IMR-90 (cell line): ENCODE measurements at regions not wholly inside any gene's neighbourhood (a gene's known extent, or its start where the extent isn't known, plus 50 kb on each side); places are given as distances from the start of the nearest gene placed in this dataset.

Experiments used
- ATAC-seq: fragments of 200-7000 bp; cut with Tn5 transposase; 2 replicates; pipeline ENCODE4 v1.9.1; 2020; ENCODE audit warnings: low read depth, mild to moderate bottlenecking, moderate library complexity
- BruUV-seq: library from RNA; stranded (reverse); fragments of 400-500 nt; replicated peaks from 2 replicates; lab custom pipeline; 2021; lab: Mats Ljungman, UMichigan
- CTCF ChIA-PET: fragments of 300-600 bp; formaldehyde crosslinking; extraction: SDS; loops from one replicate; lab custom pipeline; 2021; ENCODE audit warnings: antibody characterized with exemption; lab: Yijun Ruan, JAX
- POLR2A ChIA-PET: fragments of 300-600 bp; sonication (Branson Sonifier 250); formaldehyde crosslinking; loops from one replicate; lab custom pipeline; 2022; ENCODE audit warnings: antibody characterized with exemption; ENCODE audit not compliant: unreplicated experiment; lab: Charles Lee
- DNase-seq: peaks from one replicate; pipeline ENCODE4 v3.0.0; 2013
- H2AFZ ChIP-seq: replicated peaks from 2 replicates; pipeline ENCODE3; 2013; ENCODE audit warnings: low read length, mild to moderate bottlenecking; ENCODE audit not compliant: poor library complexity
- H2AK5ac ChIP-seq: 2 replicates; pipeline ENCODE4 v1.6.1; 2013; ENCODE audit warnings: low read depth, low read length, inconsistent platforms
- H2AK9ac ChIP-seq: replicated peaks from 2 replicates; pipeline ENCODE3; 2013; ENCODE audit warnings: mild to moderate bottlenecking, low read depth, low read length, moderate library complexity; ENCODE audit not compliant: poor library complexity
- H2BK120ac ChIP-seq: 2 replicates; pipeline ENCODE4 v1.6.1; 2013; ENCODE audit warnings: low read depth, low read length, inconsistent platforms
- H2BK15ac ChIP-seq: 3 replicates; pipeline ENCODE4 v1.6.1; 2013; ENCODE audit warnings: low read depth, low read length, inconsistent platforms
- H2BK20ac ChIP-seq: 2 replicates; pipeline ENCODE4 v1.6.1; 2013; ENCODE audit warnings: low read depth, mild to moderate bottlenecking, inconsistent platforms, low read length, moderate library complexity
- H2BK5ac ChIP-seq: 2 replicates; pipeline ENCODE4 v1.6.1; 2013; ENCODE audit warnings: mild to moderate bottlenecking, low read depth, low read length, inconsistent platforms; ENCODE audit not compliant: poor library complexity, severe bottlenecking
- H3K14ac ChIP-seq: replicated peaks from 2 replicates; pipeline ENCODE4 v1.6.1; 2013; ENCODE audit warnings: low read depth, low read length, inconsistent platforms
- H3K18ac ChIP-seq: 2 replicates; pipeline ENCODE4 v1.6.1; 2013; ENCODE audit warnings: low read depth, low read length, control low read depth
- H3K23ac ChIP-seq: 2 replicates; pipeline ENCODE4 v1.6.1; 2013; ENCODE audit warnings: low read depth, low read length, inconsistent platforms
- H3K27ac ChIP-seq: 2 replicates; pipeline ENCODE4 v1.5.1; 2013; ENCODE audit warnings: mild to moderate bottlenecking, control low read depth, low read length; ENCODE audit not compliant: insufficient read depth
- H3K27me3 ChIP-seq: 2 replicates; pipeline ENCODE4 v1.6.1; 2013; ENCODE audit warnings: low read length; ENCODE audit not compliant: control insufficient read depth, insufficient read depth
- H3K36me3 ChIP-seq: 2 replicates; pipeline ENCODE4 v1.6.1; 2013; ENCODE audit warnings: low read length, mixed read lengths; ENCODE audit not compliant: control insufficient read depth, insufficient read depth
- H3K4ac ChIP-seq: 2 replicates; pipeline ENCODE4 v1.6.1; 2013; ENCODE audit warnings: low read depth, low read length, inconsistent platforms
- H3K4me1 ChIP-seq: 2 replicates; pipeline ENCODE4 v1.6.1; 2013; ENCODE audit warnings: low read length, mixed read lengths; ENCODE audit not compliant: control insufficient read depth, insufficient read depth
- H3K4me2 ChIP-seq: 2 replicates; pipeline ENCODE4 v1.6.1; 2013; ENCODE audit warnings: low read depth, mild to moderate bottlenecking, control low read depth, low read length, moderate library complexity
- H3K4me3 ChIP-seq: 2 replicates; pipeline ENCODE4 v1.5.1; 2013; ENCODE audit warnings: low read depth, mild to moderate bottlenecking, control low read depth, low read length, moderate library complexity; ENCODE audit not compliant: insufficient read depth
- H3K56ac ChIP-seq: 2 replicates; pipeline ENCODE4 v1.6.1; 2013; ENCODE audit warnings: low read length, inconsistent platforms; ENCODE audit not compliant: insufficient read depth; ENCODE audit errors: extremely low read depth
- H3K79me1 ChIP-seq, 2 experiments: 2 replicates each; pipeline ENCODE4 v1.6.1; 2013; ENCODE audit warnings: low read length in 2 of 2, inconsistent platforms in 1 of 2, low read depth in 1 of 2
- H3K9ac ChIP-seq: 2 replicates; pipeline ENCODE4 v1.6.1; 2013; ENCODE audit warnings: low read depth, low read length, control low read depth
- H3K9me1 ChIP-seq: 2 replicates; pipeline ENCODE4 v1.6.1; 2013; ENCODE audit warnings: low read length, inconsistent platforms; ENCODE audit not compliant: insufficient read depth
- H3K9me3 ChIP-seq: 2 replicates; pipeline ENCODE4 v1.6.1; 2013; ENCODE audit warnings: low read length; ENCODE audit not compliant: control insufficient read depth, insufficient read depth
- H4K20me1 ChIP-seq: 2 replicates; pipeline ENCODE4 v1.6.1; 2013; ENCODE audit warnings: low read length, inconsistent platforms; ENCODE audit not compliant: insufficient read depth
- H4K5ac ChIP-seq: 2 replicates; pipeline ENCODE4 v1.6.1; 2013; ENCODE audit warnings: mild to moderate bottlenecking, low read depth, low read length, control low read depth
- H4K8ac ChIP-seq, 2 experiments: 2 replicates each; pipeline ENCODE4 v1.6.1; 2013; ENCODE audit warnings: low read depth in 2 of 2, low read length in 2 of 2, control low read depth in 1 of 2, inconsistent platforms in 1 of 2
- H4K91ac ChIP-seq: 2 replicates; pipeline ENCODE4 v1.6.1; 2013; ENCODE audit warnings: low read depth, low read length, inconsistent platforms; ENCODE audit not compliant: insufficient read depth
- BHLHE40 ChIP-seq: fragments of 150-350 bp; IDR thresholded peaks from 2 replicates; pipeline ENCODE4 v1.6.1; 2016; ENCODE audit warnings: mild to moderate bottlenecking, low read depth, low read length
- CEBPB ChIP-seq: IDR thresholded peaks from 2 replicates; pipeline ENCODE4 v1.6.1; 2012; ENCODE audit warnings: low read depth, low read length, improper control_type of control experiment
- CHD1 ChIP-seq: IDR thresholded peaks from 2 replicates; pipeline ENCODE4 v1.6.1; 2012; ENCODE audit warnings: low read depth, low read length, improper control_type of control experiment
- FOS ChIP-seq: fragments of 150-350 bp; IDR thresholded peaks from 2 replicates; pipeline ENCODE4 v1.6.1; 2016; ENCODE audit warnings: low read depth, low read length
- MAFK ChIP-seq: IDR thresholded peaks from 2 replicates; pipeline ENCODE4 v1.6.1; 2012; ENCODE audit warnings: low read depth, low read length, improper control_type of control experiment
- MAZ ChIP-seq: IDR thresholded peaks from 2 replicates; pipeline ENCODE4 v1.6.1; 2012; ENCODE audit warnings: low read depth, mild to moderate bottlenecking, low read length, improper control_type of control experiment, moderate library complexity, borderline replicate concordance
- MXI1 ChIP-seq: IDR thresholded peaks from 2 replicates; pipeline ENCODE4 v1.6.1; 2012; ENCODE audit warnings: low read depth, mild to moderate bottlenecking, low read length, moderate library complexity, borderline replicate concordance
- NFE2L2 ChIP-seq: fragments of 150-350 bp; IDR thresholded peaks from 2 replicates; pipeline ENCODE4 v1.6.1; 2016; ENCODE audit warnings: low read depth, mild to moderate bottlenecking, low read length
- POLR2A ChIP-seq: IDR thresholded peaks from 2 replicates; pipeline ENCODE4 v1.6.1; 2012; ENCODE audit warnings: mild to moderate bottlenecking, low read depth, low read length
- RAD21 ChIP-seq: IDR thresholded peaks from 2 replicates; pipeline ENCODE4 v1.6.1; 2012; ENCODE audit warnings: low read length, improper control_type of control experiment
- RCOR1 ChIP-seq: IDR thresholded peaks from 2 replicates; pipeline ENCODE4 v1.6.1; 2012; ENCODE audit warnings: mild to moderate bottlenecking, low read length, improper control_type of control experiment; ENCODE audit not compliant: insufficient replicate concordance
- RFX5 ChIP-seq: IDR thresholded peaks from 2 replicates; pipeline ENCODE4 v1.8.0; 2012; ENCODE audit warnings: low read depth, mild to moderate bottlenecking, low read length, moderate library complexity
- SMC3 ChIP-seq: fragments of 150-350 bp; IDR thresholded peaks from 2 replicates; pipeline ENCODE4 v1.6.1; 2016; ENCODE audit warnings: low read depth, mild to moderate bottlenecking, antibody characterized with exemption, low read length, moderate library complexity
- USF2 ChIP-seq: fragments of 150-350 bp; IDR thresholded peaks from 2 replicates; pipeline ENCODE4 v1.6.1; 2017; ENCODE audit warnings: mild to moderate bottlenecking, antibody characterized with exemption, low read length, low read depth
- WGBS, 2 experiments: methylation state at CpG; one replicate each; pipeline versions ENCODE4 v1.1.5 to v1.1.7; 2013; ENCODE audit warnings: missing lambda C conversion rate in 2 of 2; ENCODE audit not compliant: insufficient read length in 1 of 2; ENCODE audit errors: extremely low coverage in 2 of 2; 5-methylcytosine and 5-hydroxymethylcytosine counted together
- dilution Hi-C: fragments of 300-500 bp; cut with HindIII; formaldehyde crosslinking; loops from one replicate; pipeline ENCODE4 v1.14.3; 2018; ENCODE audit warnings: low sequenced_read_pairs; ENCODE audit not compliant: unreplicated experiment
- in situ Hi-C: fragments of 300-500 bp; cut with MboI; formaldehyde crosslinking; loops from 3 replicates; pipeline ENCODE4 v1.14.3; 2019; ENCODE audit warnings: low sequenced_read_pairs, inconsistent platforms, mixed read lengths
- intact Hi-C: fragments of 100-400 bp; cut with micrococcal nuclease; formaldehyde crosslinking; loops from 2 replicates; pipeline ENCODE4 v1.10.0; 2022
- TF ChIP-seq, protein P1 (sequence below): fragments of 150-350 bp; IDR thresholded peaks from 2 replicates; pipeline ENCODE4 v1.6.1; 2016; ENCODE audit warnings: low read depth, mild to moderate bottlenecking, low read length, moderate library complexity, borderline replicate concordance
- TF ChIP-seq, protein P2 (sequence below): conservative IDR thresholded peaks from 2 replicates; pipeline ENCODE4 v1.5.1; 2012; ENCODE audit warnings: mild to moderate bottlenecking, low read depth, low read length, improper control_type of control experiment

DNA sequence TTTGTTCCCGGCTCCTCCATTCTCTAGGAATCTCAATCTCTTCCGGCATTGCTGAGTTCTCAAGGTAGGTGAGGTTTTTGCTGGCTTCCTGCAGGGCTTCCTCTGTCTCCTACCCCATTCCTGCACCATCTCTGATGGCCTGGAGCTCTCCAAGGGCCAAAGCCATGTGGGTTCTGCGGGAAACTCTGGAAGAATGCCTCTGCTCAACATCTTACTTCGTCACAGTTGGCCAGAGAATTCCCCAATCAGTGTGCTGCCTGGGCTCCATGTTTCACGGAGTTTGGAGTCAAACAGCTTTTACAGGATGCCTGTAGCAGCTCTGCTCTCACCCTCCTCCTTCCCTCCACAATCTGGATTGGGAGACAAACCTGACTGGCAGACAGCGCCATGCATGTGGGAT lies 253.9 kb upstream of the HES1 start:
- Histone ChIP-seq H3K4me1 (no peaks in the 10 kb centered on the region), H3K4me2 (no peak overlapping the region), H2BK20ac (no peak overlapping the region), H2AFZ (no peak overlapping the region), H3K18ac (no peak overlapping the region), H3K36me3 (no peaks in the 10 kb centered on the region), H3K9ac (no peak overlapping the region), H2AK9ac (no peak overlapping the region), H4K5ac (no peak overlapping the region), H3K23ac (no peak overlapping the region), H3K79me1 (no peaks in the 10 kb centered on the region), H2BK5ac (no peak overlapping the region), H3K27me3 (peaks cover 20% of the 10 kb centered on the region), H2BK15ac (no peak overlapping the region), H4K91ac (no peak overlapping the region), H4K20me1 (no peaks in the 10 kb centered on the region), H3K4ac (no peak overlapping the region), H3K27ac (no peak overlapping the region), H4K8ac (no peak overlapping the region), H2AK5ac (no peak overlapping the region), H3K56ac (no peak overlapping the region), H3K9me1 (no peaks in the 10 kb centered on the region), H3K4me3 (no peak overlapping the region), H3K9me3 (no peaks in the 10 kb centered on the region), H2BK120ac (no peak overlapping the region), H3K14ac (no peak overlapping the region)
- DNase-seq = no peak
- 80% methylated on average over 1 of the region's 6 CpGs; no CpG with 5 or more reads in 1 of the 2 experiments for WGBS, 2 experiments
- CTCF ChIA-PET = no interaction called here
- POLR2A ChIA-PET = no interaction called here
- in situ Hi-C loops = no loop called here
- intact Hi-C loops = no loop called here
- ATAC-seq = no peak
- no TSS peak for BruUV-seq
- dilution Hi-C loops = no loop called here
- TF ChIP-seq MXI1 (no peak), USF2 (no peak), CHD1 (no peak), BHLHE40 (no peak), SMC3 (no peak), NFE2L2 (no peak), RAD21 (no peak), RFX5 (no peak), MAZ (no peak), RCOR1 (no peak), MAFK (no peak), POLR2A (no peak), CEBPB (no peak), FOS (no peak)
- TF ChIP-seq, protein P1, sequence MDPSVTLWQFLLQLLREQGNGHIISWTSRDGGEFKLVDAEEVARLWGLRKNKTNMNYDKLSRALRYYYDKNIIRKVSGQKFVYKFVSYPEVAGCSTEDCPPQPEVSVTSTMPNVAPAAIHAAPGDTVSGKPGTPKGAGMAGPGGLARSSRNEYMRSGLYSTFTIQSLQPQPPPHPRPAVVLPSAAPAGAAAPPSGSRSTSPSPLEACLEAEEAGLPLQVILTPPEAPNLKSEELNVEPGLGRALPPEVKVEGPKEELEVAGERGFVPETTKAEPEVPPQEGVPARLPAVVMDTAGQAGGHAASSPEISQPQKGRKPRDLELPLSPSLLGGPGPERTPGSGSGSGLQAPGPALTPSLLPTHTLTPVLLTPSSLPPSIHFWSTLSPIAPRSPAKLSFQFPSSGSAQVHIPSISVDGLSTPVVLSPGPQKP = no peak
- TF ChIP-seq, protein P2, sequence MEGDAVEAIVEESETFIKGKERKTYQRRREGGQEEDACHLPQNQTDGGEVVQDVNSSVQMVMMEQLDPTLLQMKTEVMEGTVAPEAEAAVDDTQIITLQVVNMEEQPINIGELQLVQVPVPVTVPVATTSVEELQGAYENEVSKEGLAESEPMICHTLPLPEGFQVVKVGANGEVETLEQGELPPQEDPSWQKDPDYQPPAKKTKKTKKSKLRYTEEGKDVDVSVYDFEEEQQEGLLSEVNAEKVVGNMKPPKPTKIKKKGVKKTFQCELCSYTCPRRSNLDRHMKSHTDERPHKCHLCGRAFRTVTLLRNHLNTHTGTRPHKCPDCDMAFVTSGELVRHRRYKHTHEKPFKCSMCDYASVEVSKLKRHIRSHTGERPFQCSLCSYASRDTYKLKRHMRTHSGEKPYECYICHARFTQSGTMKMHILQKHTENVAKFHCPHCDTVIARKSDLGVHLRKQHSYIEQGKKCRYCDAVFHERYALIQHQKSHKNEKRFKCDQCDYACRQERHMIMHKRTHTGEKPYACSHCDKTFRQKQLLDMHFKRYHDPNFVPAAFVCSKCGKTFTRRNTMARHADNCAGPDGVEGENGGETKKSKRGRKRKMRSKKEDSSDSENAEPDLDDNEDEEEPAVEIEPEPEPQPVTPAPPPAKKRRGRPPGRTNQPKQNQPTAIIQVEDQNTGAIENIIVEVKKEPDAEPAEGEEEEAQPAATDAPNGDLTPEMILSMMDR = no peak
